ENCODE measurements at regions not wholly inside any gene's neighbourhood (a gene's known extent, or its start where the extent isn't known, plus 50 kb on each side); places are given as distances from the start of the nearest gene placed in this dataset.

- no peaks in the 10 kb centered on the region for H3K36me3 Mint-ChIP-seq (ENCODE audit: insufficient read depth in 1 of 3, low read depth in 3 of 3)
- Histone ChIP-seq H4K5ac (ENCODE audit: insufficient read length, low read depth, low read length) (no peak overlapping the region), H3K9me3 (ENCODE audit: control insufficient read depth, low read depth, low read length) (no peaks in the 10 kb centered on the region), H3T11ph (ENCODE audit: low read length) (no peak overlapping the region), H3K4ac (ENCODE audit: low read depth, low read length) (no peak overlapping the region), H3K79me1 (ENCODE audit: insufficient read depth, low read depth, low read length, poor library complexity, severe bottlenecking) (no peaks in the 10 kb centered on the region), H2BK15ac (ENCODE audit: low read depth, low read length) (no peak overlapping the region), H3K18ac (ENCODE audit: insufficient read length, low read depth, low read length) (no peak overlapping the region), H2AFZ (ENCODE audit: low read length) (no peak overlapping the region), H2BK12ac (ENCODE audit: insufficient read length, low read depth, low read length) (no peak overlapping the region), H4K91ac (ENCODE audit: insufficient read length, low read depth, low read length) (no peak overlapping the region), H3K23me2 (ENCODE audit: insufficient read length, low read depth, low read length, poor library complexity, severe bottlenecking) (no peaks in the 10 kb centered on the region), H2BK120ac (ENCODE audit: low read depth, low read length, poor library complexity, severe bottlenecking) (no peak overlapping the region), H3K79me2 (ENCODE audit: insufficient read depth, low read length) (no peaks in the 10 kb centered on the region), H2BK5ac (ENCODE audit: insufficient read length, low read length) (no peak overlapping the region), H3K14ac (ENCODE audit: insufficient read depth, low read length) (no peak overlapping the region), H3K4me2 (ENCODE audit: insufficient read depth, insufficient read length, low read length) (no peak overlapping the region), H4K20me1 (ENCODE audit: control insufficient read depth, insufficient read depth, insufficient read length) (no peaks in the 10 kb centered on the region), H2BK20ac (ENCODE audit: low read depth, low read length, poor library complexity, severe bottlenecking) (no peak overlapping the region), H3K56ac (ENCODE audit: insufficient read length, low read depth, low read length) (no peak overlapping the region), H2AK5ac (ENCODE audit: insufficient read length, low read length) (no peak overlapping the region), H3K27ac (ENCODE audit: insufficient read length, low read depth, low read length) (no peak overlapping the region), H3K9ac (ENCODE audit: extremely low read depth, insufficient read length, low read length) (no peak overlapping the region), H4K8ac (replicated peaks; ENCODE audit: insufficient read length, low read depth, low read length) (no peak overlapping the region), H3K4me1 (ENCODE audit: insufficient read depth, low read length) (no peaks in the 10 kb centered on the region), H3K27me3 (ENCODE audit: insufficient read depth, low read length) (no peaks in the 10 kb centered on the region), H3K23ac (ENCODE audit: insufficient read length, low read depth, low read length) (no peak overlapping the region)
- no peak for DNase-seq
- H3K4me1 Mint-ChIP-seq: peaks cover 9 to 13% of the 10 kb centered on the region in 2 experiments
- H3K9me3 Mint-ChIP-seq: no peaks in the 10 kb centered on the region; a peak in 2 of 5 replicates
- no peak overlapping the region for H3K4me3 Mint-ChIP-seq
- H3K27ac Mint-ChIP-seq: no peak overlapping the region
- no peaks in the 10 kb centered on the region; the same call in 1 of the 2 replicates for H3K27me3 Mint-ChIP-seq (ENCODE audit: low read depth)
- no peak for TF ChIP-seq CTCF (conservative IDR thresholded peaks at IDR 0.05)
- no CpG with 5 or more reads among the region's 3 CpGs for WGBS (ENCODE audit: extremely low coverage, insufficient read length, low lambda C conversion rate)
Measured at GRCh38 chr2:49836017-49836416, 681.7 kb upstream of the FSHR start.
